ENCODE measurements at regions not wholly inside any gene's neighbourhood (a gene's known extent, or its start where the extent isn't known, plus 50 kb on each side); places are given as distances from the start of the nearest gene placed in this dataset.
"Not testable (repeated sequence)": the region's sequence is repeated elsewhere in the genome, so short reads cannot be mapped to it uniquely, and the experiment has no call there.

DNA sequence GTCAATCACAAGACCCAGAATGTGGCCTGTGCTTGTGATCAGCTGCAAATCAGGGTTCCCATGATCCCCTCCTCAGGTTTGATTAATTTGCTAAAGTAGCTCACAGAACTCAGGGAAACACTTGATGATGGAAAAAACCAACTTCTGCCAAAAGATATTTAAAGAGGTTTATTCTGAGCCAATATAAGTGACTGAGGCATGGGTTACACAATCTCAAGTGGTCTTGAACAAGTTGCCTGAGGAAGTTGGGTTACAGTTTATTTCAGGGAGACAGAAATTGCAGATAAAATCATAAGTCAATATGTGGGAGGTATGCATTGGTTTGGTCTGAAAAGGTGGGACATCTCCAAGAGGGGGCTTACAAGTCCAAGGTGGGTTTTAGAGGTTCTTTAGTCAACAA lies 243.1 kb downstream of the S1PR1 start:
- DNase-seq (ENCODE audit: low read depth in 2 of 2) = no peak

- no peak for DNase-seq (ENCODE audit: low read depth in 2 of 2)
Measured at GRCh38 chr1:101482306-101482705, 245.5 kb downstream of the S1PR1 start.

GRCh38 chr1:101483982-101484688 lies 247.3 kb downstream of the S1PR1 start:
- no peak for DNase-seq (ENCODE audit: low read depth in 2 of 2)

DNA sequence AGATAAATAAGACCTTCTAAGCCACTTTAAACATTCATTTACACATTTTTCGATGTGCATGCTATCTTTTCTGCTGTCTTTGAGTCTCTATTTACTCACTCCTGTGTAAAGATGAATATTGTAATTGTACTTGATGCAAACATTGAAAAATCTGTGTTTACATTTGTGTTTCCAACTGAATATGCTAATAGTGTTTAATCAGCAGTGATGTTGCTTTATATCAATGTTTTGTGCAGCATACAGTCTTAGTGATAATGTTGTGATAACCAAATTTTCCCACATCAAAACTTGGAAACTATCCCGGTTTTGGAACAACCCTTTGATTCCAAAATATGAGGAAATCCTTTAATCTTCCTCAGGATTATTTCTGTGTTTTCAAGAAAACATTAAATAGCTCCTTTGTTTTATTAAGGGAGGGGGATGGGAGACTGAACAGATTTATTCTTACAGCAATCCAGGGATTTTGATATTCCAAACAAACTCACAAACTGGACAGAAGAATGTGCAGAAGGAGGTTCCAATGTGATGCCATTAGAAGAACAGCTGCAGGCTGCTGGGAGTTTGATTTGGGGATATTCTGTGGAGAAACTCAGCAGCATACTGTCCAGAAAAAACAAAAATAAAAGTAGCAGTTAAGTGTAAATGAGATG lies 248.0 kb downstream of the S1PR1 start:
- DNase-seq (ENCODE audit: low read depth in 2 of 2) = no peak

DNA sequence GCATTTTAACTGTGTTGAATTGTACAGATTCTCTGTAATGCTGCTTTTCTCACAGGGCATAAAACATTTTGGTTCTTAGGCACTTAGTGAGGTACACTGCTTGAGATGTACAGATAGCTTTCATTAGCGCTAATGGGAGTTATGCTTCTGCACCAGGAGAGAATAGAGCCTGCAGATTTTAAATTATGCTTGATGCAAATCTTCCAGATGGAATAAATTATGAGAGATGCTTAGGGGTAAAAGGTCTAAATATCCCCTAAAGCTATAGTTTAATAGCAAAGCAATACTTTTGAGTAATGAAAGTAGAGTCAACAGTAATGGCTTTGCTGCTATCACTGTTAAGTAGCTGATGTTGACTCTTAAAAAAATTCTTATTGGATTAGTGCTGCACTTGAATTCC lies 248.9 kb downstream of the S1PR1 start:
- no peak for DNase-seq (ENCODE audit: low read depth in 2 of 2)

DNA sequence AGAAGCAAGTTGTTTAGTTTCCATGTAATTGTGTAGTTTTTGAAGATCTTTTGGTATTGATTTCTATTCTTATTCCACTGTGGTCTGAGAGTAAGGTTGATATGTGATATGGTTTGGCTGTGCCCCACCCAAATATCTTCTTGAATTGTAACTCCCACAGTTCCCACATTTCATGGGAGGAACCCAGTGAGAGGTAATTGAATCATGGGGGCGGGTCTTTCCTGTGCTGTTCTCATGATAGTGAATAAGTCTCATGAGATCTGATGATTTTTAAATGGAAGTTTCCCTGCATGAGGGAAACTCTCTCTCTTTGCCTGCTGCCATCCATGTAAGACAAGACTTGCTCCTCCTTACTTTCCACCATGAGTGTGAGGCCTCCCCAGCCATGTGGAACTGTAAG lies 255.3 kb downstream of the S1PR1 start:
- not testable (repeated sequence) for DNase-seq (ENCODE audit: low read depth in 2 of 2)

DNA sequence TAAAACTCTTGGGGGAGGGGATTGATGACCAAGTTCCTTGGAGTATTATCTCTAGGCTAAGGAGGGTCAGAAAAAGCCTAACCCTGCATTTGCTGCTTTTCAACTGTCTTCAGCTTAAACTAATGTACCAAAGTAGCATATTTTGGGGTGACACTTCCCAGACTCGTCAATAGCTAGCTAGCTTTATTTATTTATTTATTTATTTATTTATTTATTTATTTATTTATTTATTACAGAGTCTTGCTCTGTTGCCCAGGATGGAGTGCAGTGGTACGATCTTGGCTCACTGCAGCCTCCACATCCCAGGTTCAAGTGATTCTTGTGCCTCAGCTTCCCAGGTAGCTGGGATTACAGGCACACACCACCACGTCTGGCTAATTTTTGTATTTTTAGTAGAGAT lies 257.1 kb downstream of the S1PR1 start:
- not testable (repeated sequence) for DNase-seq (ENCODE audit: low read depth in 2 of 2)

GRCh38 chr1:101496109-101496508 lies 259.3 kb downstream of the S1PR1 start:
- DNase-seq (ENCODE audit: low read depth in 2 of 2) = no peak

GRCh38 chr1:101497881-101498559 lies 261.2 kb downstream of the S1PR1 start:
- DNase-seq (ENCODE audit: low read depth in 2 of 2) = no peak

DNA sequence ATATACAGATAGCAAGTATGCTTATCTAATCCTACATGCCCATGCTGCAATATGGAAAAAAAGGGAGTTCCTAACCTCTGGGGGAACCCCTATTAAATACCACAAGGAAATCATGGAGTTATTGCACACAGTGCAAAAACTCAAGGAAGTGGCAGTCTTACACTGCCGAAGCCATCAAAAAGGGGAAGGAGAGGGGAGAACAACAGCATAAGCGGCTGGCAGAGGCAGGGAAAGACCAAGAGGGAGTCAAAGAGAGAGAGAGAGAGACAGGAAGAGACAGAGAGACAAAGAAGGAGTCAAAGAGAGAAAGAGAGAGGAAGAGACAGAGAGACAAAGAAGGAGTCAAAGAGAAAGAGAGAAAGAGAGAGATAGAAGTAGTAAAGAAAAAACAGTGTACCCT lies 267.3 kb downstream of the S1PR1 start:
- not testable (repeated sequence) for DNase-seq (ENCODE audit: low read depth in 2 of 2)

GRCh38 chr1:101505240-101505639 lies 268.4 kb downstream of the S1PR1 start:
- not testable (repeated sequence) for DNase-seq (ENCODE audit: low read depth in 2 of 2)

GRCh38 chr1:101506541-101507164 lies 269.8 kb downstream of the S1PR1 start:
- peak; percentile 12 to 45 for DNase-seq (ENCODE audit: low read depth in 2 of 2)

DNA sequence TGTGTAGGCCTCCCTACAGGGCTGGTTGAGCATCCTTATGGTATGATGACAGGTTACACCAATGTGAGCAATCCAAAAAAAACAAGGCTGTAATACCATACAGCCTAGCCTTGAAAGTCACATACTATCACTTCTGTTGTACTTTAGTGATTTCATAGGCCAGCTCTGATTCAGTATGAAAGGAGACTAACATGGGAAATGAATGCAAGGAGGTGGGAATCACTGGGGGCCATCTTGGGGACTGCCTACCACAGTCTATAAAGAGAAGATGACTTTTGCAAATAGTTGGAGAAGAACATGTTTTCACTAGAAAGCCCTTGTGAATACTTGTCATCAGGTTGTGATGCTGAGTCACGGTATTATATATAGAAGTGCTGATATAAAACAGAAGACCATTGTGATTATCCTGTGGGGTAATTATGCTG lies 270.7 kb downstream of the S1PR1 start:
- no peak for DNase-seq (ENCODE audit: low read depth in 2 of 2)

- DNase-seq (ENCODE audit: low read depth in 2 of 2) = no peak
Measured at GRCh38 chr1:101508913-101509312, 272.1 kb downstream of the S1PR1 start.

GRCh38 chr1:101509370-101509769 lies 272.6 kb downstream of the S1PR1 start:
- no peak for DNase-seq (ENCODE audit: low read depth in 2 of 2)

DNA sequence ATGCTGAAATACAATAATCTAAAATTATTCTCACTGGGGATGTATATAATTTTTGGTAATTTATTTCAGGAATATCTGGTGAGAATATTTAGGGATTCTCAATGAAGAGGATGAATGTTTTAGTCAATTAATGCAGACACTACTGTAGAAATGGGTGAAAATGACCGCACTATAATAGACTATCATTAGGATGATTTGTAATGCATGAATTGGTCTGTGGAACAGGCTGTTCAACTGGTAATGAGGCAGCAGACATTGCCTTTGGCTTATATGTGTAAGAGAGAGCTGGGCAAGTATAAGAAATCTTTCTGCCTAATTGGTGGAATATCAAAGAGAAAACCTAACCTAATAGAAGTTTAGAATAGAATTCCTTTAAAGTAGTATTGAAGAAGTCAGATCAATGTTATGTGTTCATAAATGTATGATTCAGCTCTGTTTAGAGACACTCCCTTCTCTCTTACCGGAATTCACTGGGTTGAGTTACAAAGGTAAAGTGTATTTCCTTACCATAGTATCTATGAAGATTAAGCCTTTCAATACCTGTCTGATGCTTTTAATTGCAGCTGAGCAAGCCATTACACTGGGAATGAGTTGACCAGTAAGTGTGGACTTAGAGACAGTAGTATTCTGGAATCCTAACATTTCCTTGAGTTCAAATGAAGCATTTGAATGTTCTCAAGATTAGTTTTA lies 274.5 kb downstream of the S1PR1 start:
- DNase-seq (ENCODE audit: low read depth in 2 of 2) = no peak

- DNase-seq (ENCODE audit: low read depth in 2 of 2) = peak; percentile 15 to 45
Measured at GRCh38 chr1:101520302-101520701, 283.5 kb downstream of the S1PR1 start.

DNA sequence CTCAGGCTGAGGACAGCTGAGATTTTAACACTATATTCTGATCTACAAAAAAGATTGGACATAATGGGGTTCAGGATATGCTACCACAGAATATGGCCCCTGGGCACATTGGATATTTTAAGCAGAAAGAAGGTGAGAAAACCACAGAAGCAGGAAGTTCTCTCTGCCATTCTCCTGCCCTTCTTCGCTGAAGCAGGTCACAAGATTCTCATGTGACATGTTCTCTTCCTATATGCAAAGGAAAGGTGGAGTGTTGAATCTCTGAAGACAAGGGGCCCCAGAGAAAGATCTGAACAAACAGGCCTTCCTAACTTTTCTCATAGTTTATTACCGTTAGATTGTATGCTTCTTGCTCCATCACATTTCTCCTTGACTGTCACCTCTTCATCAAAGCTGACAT lies 285.7 kb downstream of the S1PR1 start:
- no peak for DNase-seq (ENCODE audit: low read depth in 2 of 2)

DNA sequence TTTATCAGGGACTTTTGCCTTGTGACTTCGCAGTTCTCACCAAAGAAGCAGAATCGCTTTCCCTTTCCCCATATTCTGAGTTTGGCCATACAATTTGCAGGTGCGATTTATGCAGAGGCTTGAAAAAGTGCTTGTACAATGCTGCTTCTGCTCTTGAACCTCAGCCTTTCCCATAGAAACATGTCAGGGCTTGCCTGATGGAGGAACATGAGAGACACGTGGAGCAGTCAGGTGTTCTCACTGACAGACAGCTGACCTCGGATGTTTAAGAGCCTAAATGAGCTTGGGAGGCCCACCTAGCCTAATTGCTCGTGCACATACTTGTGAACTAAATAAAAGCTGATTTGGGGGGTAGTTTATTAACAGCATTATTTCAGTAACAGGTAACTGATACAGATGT lies 290.0 kb downstream of the S1PR1 start:
- DNase-seq (ENCODE audit: low read depth in 2 of 2) = no peak

DNA sequence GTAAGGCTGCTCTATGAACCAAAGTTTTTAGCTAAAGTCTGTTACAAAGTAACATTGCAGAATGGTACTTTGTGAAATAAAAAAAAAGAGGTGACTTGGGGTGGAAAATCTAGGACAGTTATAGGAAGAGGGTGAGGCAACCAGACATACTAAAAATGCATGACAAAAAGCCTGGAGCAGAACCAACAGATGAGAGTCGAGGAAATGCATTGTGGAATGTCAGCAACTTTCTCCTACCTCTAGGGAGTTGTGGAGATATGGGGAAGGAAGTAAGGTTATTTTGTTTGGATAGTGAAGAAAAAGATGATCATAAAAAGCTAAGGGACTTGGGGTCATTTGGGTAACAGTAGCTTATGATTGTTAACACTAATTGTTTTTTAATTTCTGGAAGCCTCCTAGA lies 295.6 kb downstream of the S1PR1 start:
- DNase-seq (ENCODE audit: low read depth in 2 of 2) = no peak

DNA sequence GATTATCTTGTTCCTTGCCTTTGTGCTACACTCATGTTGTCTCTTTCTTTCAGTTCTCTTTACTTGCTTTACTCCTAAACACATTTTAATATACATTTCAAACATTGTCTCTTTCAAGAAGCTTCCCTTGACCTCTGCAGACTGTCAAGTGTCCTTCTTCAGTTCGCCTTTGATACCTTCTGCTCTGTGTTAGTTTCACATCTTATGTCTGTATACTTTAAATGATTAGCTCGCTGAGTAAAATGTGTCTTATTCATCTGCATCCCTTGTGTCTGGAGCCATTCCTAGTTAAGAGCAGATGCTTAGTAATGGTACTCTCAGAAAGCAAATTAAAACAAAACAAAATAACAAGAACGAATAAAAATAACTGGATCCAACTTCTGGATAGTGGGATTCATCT lies 303.3 kb downstream of the S1PR1 start:
- DNase-seq (ENCODE audit: low read depth in 2 of 2) = no peak

DNA sequence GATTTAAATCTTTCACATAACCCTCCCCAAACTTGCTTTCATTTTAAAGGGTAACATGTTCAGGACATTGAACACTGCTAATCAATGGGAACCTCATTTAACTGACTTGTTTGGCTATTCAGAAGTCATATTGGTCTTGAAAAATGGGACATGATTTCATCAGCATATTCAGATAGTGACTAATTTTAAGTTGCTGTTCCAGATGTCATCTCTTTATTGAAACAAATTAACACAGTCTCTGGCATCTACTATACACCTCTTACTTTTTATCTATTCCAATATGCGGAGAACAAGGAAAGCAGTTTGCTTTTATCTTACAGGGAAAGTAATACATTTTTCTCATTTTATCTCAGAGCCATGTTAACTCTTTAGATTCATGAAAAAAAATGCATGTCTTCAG lies 310.1 kb downstream of the S1PR1 start:
- DNase-seq (ENCODE audit: low read depth in 2 of 2) = no peak

Data from dermis microvascular lymphatic vessel endothelial cell (primary cell).